ENCODE measurements at regions not wholly inside any gene's neighbourhood (a gene's known extent, or its start where the extent isn't known, plus 50 kb on each side); places are given as distances from the start of the nearest gene placed in this dataset.

- H3K27ac ChIP-seq (ENCODE audit: low read depth, low read length) = no peak overlapping the region
- DNase-seq (ENCODE audit: low read depth, low spot score) = no peak
- TF ChIP-seq CTCF (IDR thresholded peaks at IDR 0.05; ENCODE audit: low read depth, low read length) = no peak
- no peak overlapping the region for H3K4me3 ChIP-seq (ENCODE audit: low read depth, low read length)
- H3K27me3 ChIP-seq (ENCODE audit: control insufficient read depth, insufficient read depth, low read length) = no peaks in the 10 kb centered on the region
- POLR2A ChIA-PET = no interaction called here
- CTCF ChIA-PET = no interaction called here
- H3K9me3 ChIP-seq (ENCODE audit: control insufficient read depth, insufficient read depth, low read length) = no peaks in the 10 kb centered on the region
These were observed 160.7 kb upstream of the TRPC7 start for GRCh38 chr5:136526021-136526420.

DNA sequence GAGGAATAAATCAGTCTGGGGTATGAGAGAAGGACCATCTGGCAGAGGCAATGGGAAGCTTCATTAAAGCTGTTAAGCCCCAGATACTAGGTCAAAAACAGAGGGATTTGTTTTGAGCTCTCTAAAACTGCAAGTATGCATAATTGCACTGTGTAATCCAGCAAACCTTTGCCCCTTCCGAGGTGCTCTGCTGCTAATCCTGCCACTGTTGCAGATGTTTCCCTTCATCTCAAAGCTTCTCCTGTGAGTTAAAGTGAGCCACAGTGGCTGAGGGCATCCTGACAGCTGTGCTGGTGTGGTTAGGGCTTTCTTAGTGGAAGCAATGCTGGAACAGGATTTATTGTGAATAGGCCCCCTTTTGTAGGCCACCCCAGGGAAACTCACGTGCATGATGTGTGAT is 160.3 kb upstream of the TRPC7 start:
- no peaks in the 10 kb centered on the region for H3K9me3 ChIP-seq (ENCODE audit: control insufficient read depth, insufficient read depth, low read length)
- no peak overlapping the region for H3K27ac ChIP-seq (ENCODE audit: low read depth, low read length)
- TF ChIP-seq CTCF (IDR thresholded peaks at IDR 0.05; ENCODE audit: low read depth, low read length) = no peak
- no peaks in the 10 kb centered on the region for H3K27me3 ChIP-seq (ENCODE audit: control insufficient read depth, insufficient read depth, low read length)
- CTCF ChIA-PET = no interaction called here
- DNase-seq (ENCODE audit: low read depth, low spot score) = no peak
- POLR2A ChIA-PET = no interaction called here
- no peak overlapping the region for H3K4me3 ChIP-seq (ENCODE audit: low read depth, low read length)

GRCh38 chr5:136522217-136522956 is 157.0 kb upstream of the TRPC7 start:
- DNase-seq (ENCODE audit: low read depth, low spot score) = no peak
- no peak for TF ChIP-seq CTCF (IDR thresholded peaks at IDR 0.05; ENCODE audit: low read depth, low read length)
- no peaks in the 10 kb centered on the region for H3K27me3 ChIP-seq (ENCODE audit: control insufficient read depth, insufficient read depth, low read length)
- H3K27ac ChIP-seq (ENCODE audit: low read depth, low read length) = no peak overlapping the region
- no peaks in the 10 kb centered on the region for H3K9me3 ChIP-seq (ENCODE audit: control insufficient read depth, insufficient read depth, low read length)
- CTCF ChIA-PET = no interaction called here
- POLR2A ChIA-PET = no interaction called here
- no peak overlapping the region for H3K4me3 ChIP-seq (ENCODE audit: low read depth, low read length)

- Histone ChIP-seq H3K4me3 (ENCODE audit: low read depth, low read length) (no peak overlapping the region), H3K9me3 (ENCODE audit: control insufficient read depth, insufficient read depth, low read length) (no peaks in the 10 kb centered on the region), H3K27ac (ENCODE audit: low read depth, low read length) (no peak overlapping the region), H3K27me3 (ENCODE audit: control insufficient read depth, insufficient read depth, low read length) (no peaks in the 10 kb centered on the region)
- TF ChIP-seq CTCF (IDR thresholded peaks at IDR 0.05; ENCODE audit: low read depth, low read length) = no peak
- ChIA-PET POLR2A (no interaction called here), CTCF (no interaction called here)
- no peak for DNase-seq (ENCODE audit: low read depth, low spot score)
These were observed 156.4 kb upstream of the TRPC7 start for GRCh38 chr5:136521696-136522095.

- no peak overlapping the region for H3K4me3 ChIP-seq (ENCODE audit: low read depth, low read length)
- no peak for TF ChIP-seq CTCF (IDR thresholded peaks at IDR 0.05; ENCODE audit: low read depth, low read length)
- CTCF ChIA-PET = no interaction called here
- POLR2A ChIA-PET = no interaction called here
- H3K27me3 ChIP-seq (ENCODE audit: control insufficient read depth, insufficient read depth, low read length) = no peaks in the 10 kb centered on the region
- H3K9me3 ChIP-seq (ENCODE audit: control insufficient read depth, insufficient read depth, low read length) = no peaks in the 10 kb centered on the region; the same call in 1 of the 2 replicates
- DNase-seq (ENCODE audit: low read depth, low spot score) = no peak
- H3K27ac ChIP-seq (ENCODE audit: low read depth, low read length) = no peak overlapping the region
These were observed 153.5 kb upstream of the TRPC7 start for GRCh38 chr5:136518814-136519213.
